GM23248 (cell line): ENCODE measurements at regions not wholly inside any gene's neighbourhood (a gene's known extent, or its start where the extent isn't known, plus 50 kb on each side); places are given as distances from the start of the nearest gene placed in this dataset.
"Not testable (repeated sequence)": the region's sequence is repeated elsewhere in the genome, so short reads cannot be mapped to it uniquely, and the experiment has no call there.

Source experiments
- DNase-seq: peaks from one replicate; pipeline ENCODE4 v3.0.0-alpha.2; 2015
- H2AFZ ChIP-seq: fragments of 200-600 bp; sonication (generic); 2 replicates; pipeline ENCODE4 v1.6.1; 2016; ENCODE audit warnings: antibody characterized with exemption
- H3F3A ChIP-seq: fragments of 200-600 bp; sonication (generic); 2 replicates; pipeline ENCODE4 v1.6.1; 2016; ENCODE audit warnings: mild to moderate bottlenecking, antibody characterized with exemption, mixed run types; ENCODE audit not compliant: insufficient read depth
- H3K27ac ChIP-seq: fragments of 200-600 bp; sonication (generic); 2 replicates; pipeline ENCODE4 v1.5.1; 2016; ENCODE audit warnings: mild to moderate bottlenecking
- H3K27me3 ChIP-seq: fragments of 200-600 bp; sonication (generic); replicated peaks from 2 replicates; pipeline ENCODE4 v1.6.1; 2016; ENCODE audit warnings: mild to moderate bottlenecking; ENCODE audit not compliant: insufficient read depth
- H3K36me3 ChIP-seq: fragments of 200-600 bp; sonication (generic); 2 replicates; pipeline ENCODE4 v1.6.1; 2016; ENCODE audit warnings: low read depth, mild to moderate bottlenecking
- H3K4me1 ChIP-seq: fragments of 200-600 bp; sonication (generic); 2 replicates; pipeline ENCODE4 v1.6.1; 2016; ENCODE audit warnings: mild to moderate bottlenecking; ENCODE audit not compliant: insufficient read depth
- H3K4me2 ChIP-seq: fragments of 200-600 bp; sonication (generic); one replicate; pipeline ENCODE4 v1.6.1; 2016; ENCODE audit warnings: mild to moderate bottlenecking; ENCODE audit not compliant: unreplicated experiment
- H3K4me3 ChIP-seq: fragments of 200-600 bp; sonication (generic); 2 replicates; pipeline ENCODE4 v1.5.1; 2016; ENCODE audit warnings: mild to moderate bottlenecking
- H3K79me2 ChIP-seq: fragments of 200-600 bp; sonication (generic); 2 replicates; pipeline ENCODE4 v1.6.1; 2016; ENCODE audit warnings: mild to moderate bottlenecking; ENCODE audit not compliant: insufficient read depth
- H3K9ac ChIP-seq: fragments of 200-600 bp; sonication (generic); 2 replicates; pipeline ENCODE4 v1.6.1; 2016; ENCODE audit warnings: mild to moderate bottlenecking
- H3K9me2 ChIP-seq: fragments of 200-600 bp; sonication (generic); 2 replicates; pipeline ENCODE4 v1.6.1; 2016; ENCODE audit warnings: mixed run types, mild to moderate bottlenecking, moderate library complexity; ENCODE audit not compliant: insufficient read depth
- H3K9me3 ChIP-seq: fragments of 200-600 bp; sonication (generic); one replicate; pipeline ENCODE4 v1.6.1; 2017; ENCODE audit warnings: low read depth
- H4K20me1 ChIP-seq: fragments of 200-600 bp; sonication (generic); 2 replicates; pipeline ENCODE4 v1.6.0; 2016; ENCODE audit not compliant: insufficient read depth
- EZH2 ChIP-seq: fragments of 200-600 bp; sonication (generic); IDR thresholded peaks from 2 replicates; pipeline ENCODE4 v1.6.1; 2018; ENCODE audit warnings: antibody characterized with exemption, mild to moderate bottlenecking; ENCODE audit not compliant: insufficient read depth, poor library complexity, severe bottlenecking
- EZH2phosphoT487 ChIP-seq: fragments of 200-600 bp; sonication (generic); IDR thresholded peaks from 2 replicates; pipeline ENCODE4 v1.6.1; 2018; ENCODE audit warnings: antibody characterized with exemption, moderate library complexity, mild to moderate bottlenecking, low read depth; ENCODE audit not compliant: insufficient read depth
- WGBS, 2 experiments: methylation state at CpG; one replicate each; pipeline ENCODE4 v1.1.6; 2015 to 2017; ENCODE audit warnings: low lambda C conversion rate in 2 of 2, low coverage in 1 of 2; ENCODE audit errors: missing lambda C conversion rate in 2 of 2; 5-methylcytosine and 5-hydroxymethylcytosine counted together
- in situ Hi-C: fragments of 300-500 bp; cut with MboI; formaldehyde crosslinking; loops from 2 replicates; pipeline ENCODE4 v1.15.0; 2020

DNA sequence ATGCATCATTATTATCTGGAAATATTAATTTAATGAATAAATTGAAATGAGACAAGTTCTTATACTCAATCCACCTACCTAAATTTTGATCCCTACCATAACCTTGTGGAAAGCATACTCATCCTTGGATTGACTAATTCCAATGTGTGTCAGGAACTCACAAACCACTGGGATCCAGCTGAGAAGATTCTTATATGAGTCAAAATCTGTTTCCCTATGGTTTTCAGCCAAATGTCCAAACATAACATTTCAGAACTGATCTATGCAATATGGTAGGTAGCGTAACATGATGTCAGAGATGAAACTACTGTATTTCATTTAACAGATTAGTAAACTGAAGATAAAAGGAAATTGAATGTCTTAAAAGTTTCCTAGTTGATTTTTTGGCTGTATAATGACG, 250.0 kb downstream of the PLOD2 start:
- no peak overlapping the region for H3K4me2 ChIP-seq
- no peak for TF ChIP-seq EZH2
- TF ChIP-seq EZH2phosphoT487: no peak
- 36 to 37% methylated on average over 2 of the region's 2 CpGs for WGBS, 2 experiments
- no peaks in the 10 kb centered on the region for H4K20me1 ChIP-seq
- no peaks in the 10 kb centered on the region for H3K79me2 ChIP-seq
- in situ Hi-C loops: no loop called here
- no peaks in the 10 kb centered on the region for H3K9me3 ChIP-seq
- no peaks in the 10 kb centered on the region for H3K36me3 ChIP-seq
- no peak overlapping the region for H3K4me3 ChIP-seq
- no peak overlapping the region for H3K27ac ChIP-seq
- DNase-seq: peak; percentile 20
- no peaks in the 10 kb centered on the region for H3K27me3 ChIP-seq
- H2AFZ ChIP-seq: no peak overlapping the region
- no peaks in the 10 kb centered on the region for H3F3A ChIP-seq
- H3K9ac ChIP-seq: no peak overlapping the region
- no peaks in the 10 kb centered on the region for H3K4me1 ChIP-seq
- H3K9me2 ChIP-seq: no peaks in the 10 kb centered on the region

DNA sequence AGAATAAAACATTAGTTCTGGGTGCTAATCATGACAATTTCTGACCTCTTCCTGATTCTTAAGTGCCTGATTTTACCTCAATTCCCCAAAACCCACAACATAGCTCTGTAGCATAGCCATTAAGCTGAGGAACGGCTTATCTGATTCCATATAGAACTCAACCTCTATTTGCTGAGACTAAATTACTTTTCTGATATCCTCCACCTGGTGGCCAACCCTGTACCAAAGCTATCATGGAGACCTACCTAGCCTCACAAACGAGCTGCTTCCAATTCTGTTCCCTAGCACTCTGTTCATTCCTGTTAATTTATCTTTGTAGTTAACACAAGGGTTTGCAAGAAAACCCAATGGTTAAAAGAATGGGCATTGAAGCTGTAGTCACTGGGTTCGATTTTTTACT, 245.2 kb downstream of the PLOD2 start:
- Histone ChIP-seq H3K36me3 (no peaks in the 10 kb centered on the region), H3K9ac (no peak overlapping the region), H3K4me1 (no peaks in the 10 kb centered on the region), H4K20me1 (no peaks in the 10 kb centered on the region), H3F3A (no peaks in the 10 kb centered on the region), H2AFZ (no peak overlapping the region), H3K4me3 (no peak overlapping the region), H3K4me2 (no peak overlapping the region), H3K79me2 (no peaks in the 10 kb centered on the region), H3K9me3 (no peaks in the 10 kb centered on the region), H3K27ac (no peak overlapping the region), H3K9me2 (no peaks in the 10 kb centered on the region), H3K27me3 (no peaks in the 10 kb centered on the region)
- in situ Hi-C loops: no loop called here
- no peak for TF ChIP-seq EZH2phosphoT487
- TF ChIP-seq EZH2: no peak
- 23 to 35% methylated on average over 3 of the region's 3 CpGs for WGBS, 2 experiments
- DNase-seq: no peak

DNA sequence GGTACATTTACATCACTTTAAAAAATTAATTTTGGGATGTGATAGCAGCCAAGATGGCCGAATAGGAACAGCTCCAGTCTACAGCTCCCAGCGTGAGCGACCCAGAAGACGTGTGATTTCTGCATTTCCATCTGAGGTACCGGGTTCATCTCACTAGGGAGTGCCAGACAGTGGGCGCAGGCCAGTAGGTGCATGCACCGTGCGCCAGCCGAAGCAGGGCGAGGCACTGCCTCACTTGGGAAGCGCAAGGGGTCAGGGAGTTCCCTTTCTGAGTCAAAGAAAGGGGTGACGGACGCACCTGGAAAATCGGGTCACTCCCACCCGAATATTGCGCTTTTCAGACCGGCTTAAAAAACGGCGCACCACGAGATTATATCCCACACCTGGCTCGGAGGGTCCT, 233.2 kb downstream of the PLOD2 start:
- DNase-seq, H3F3A ChIP-seq, H3K4me1 ChIP-seq, H3K4me2 ChIP-seq, H2AFZ ChIP-seq, H3K27ac ChIP-seq, H3K79me2 ChIP-seq, H3K9me2 ChIP-seq, H3K27me3 ChIP-seq, H3K36me3 ChIP-seq, H3K9ac ChIP-seq, H3K9me3 ChIP-seq, H3K4me3 ChIP-seq, in situ Hi-C loops, H4K20me1 ChIP-seq: not testable (repeated sequence)
- WGBS, 2 experiments: 82 to 84% methylated on average over 14 to 17 of the region's 21 CpGs

DNA sequence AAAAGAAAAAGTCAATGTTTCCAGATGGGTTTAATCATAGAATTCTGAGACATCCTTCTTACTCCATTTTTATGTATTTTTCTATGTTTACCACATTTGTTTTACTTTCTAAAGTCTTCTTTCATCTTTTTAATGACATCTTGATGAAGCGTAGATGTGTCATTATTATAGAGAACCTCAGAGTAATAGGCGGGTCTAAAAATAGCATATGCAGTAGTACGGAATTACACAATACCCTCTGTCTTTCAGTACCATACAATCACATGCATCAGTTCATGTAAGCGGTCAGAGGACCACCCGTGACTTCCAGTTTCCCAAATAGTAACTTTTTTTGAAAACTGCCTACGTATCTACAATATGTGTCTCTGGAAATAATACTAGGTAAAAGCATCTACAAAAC, 224.0 kb downstream of the PLOD2 start:
- H3K27ac ChIP-seq: no peak overlapping the region
- in situ Hi-C loops: no loop called here
- no peaks in the 10 kb centered on the region for H3K79me2 ChIP-seq
- no peaks in the 10 kb centered on the region for H3K9me3 ChIP-seq
- H3K4me2 ChIP-seq: no peak overlapping the region
- H3K27me3 ChIP-seq: no peaks in the 10 kb centered on the region
- no peak overlapping the region for H3K9ac ChIP-seq
- WGBS, 2 experiments: 26% methylated on average over 6 of the region's 6 CpGs
- H3K4me3 ChIP-seq: no peak overlapping the region
- H4K20me1 ChIP-seq: no peaks in the 10 kb centered on the region
- H3K9me2 ChIP-seq: no peaks in the 10 kb centered on the region; the same call in 1 of the 2 replicates
- no peak overlapping the region for H2AFZ ChIP-seq
- DNase-seq: peak; percentile 72
- TF ChIP-seq EZH2 (no peak), EZH2phosphoT487 (no peak)
- no peaks in the 10 kb centered on the region for H3K36me3 ChIP-seq
- H3F3A ChIP-seq: peaks cover 15% of the 10 kb centered on the region; the same call in 1 of the 2 replicates
- peaks cover 11% of the 10 kb centered on the region for H3K4me1 ChIP-seq

DNA sequence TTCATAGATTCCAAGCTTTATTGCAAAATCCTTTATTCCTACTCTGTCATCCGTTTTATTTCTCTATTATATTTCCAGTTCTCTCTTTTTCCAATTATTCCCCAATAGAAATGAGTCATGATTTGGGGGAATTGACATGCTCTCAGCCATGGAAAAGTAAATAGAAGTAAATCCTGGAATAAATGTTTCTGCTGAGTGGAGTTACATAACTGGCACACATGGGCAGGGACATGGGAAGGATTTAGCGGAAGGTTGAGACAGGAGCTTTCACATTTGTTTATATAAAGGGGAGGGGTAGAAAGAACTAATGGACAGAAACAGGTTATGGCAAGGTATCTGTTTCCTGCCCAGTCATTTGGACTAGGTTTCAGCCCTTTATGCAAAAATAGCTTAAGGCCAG, 221.6 kb downstream of the PLOD2 start:
- H3K36me3 ChIP-seq: no peaks in the 10 kb centered on the region
- no peaks in the 10 kb centered on the region; the same call in 1 of the 2 replicates for H3K9me2 ChIP-seq
- H3K4me3 ChIP-seq: no peak overlapping the region
- no peak overlapping the region for H3K4me2 ChIP-seq
- peaks cover 15% of the 10 kb centered on the region; the same call in 1 of the 2 replicates for H3F3A ChIP-seq
- peaks cover 16% of the 10 kb centered on the region for H3K4me1 ChIP-seq
- no peaks in the 10 kb centered on the region for H3K27me3 ChIP-seq
- no peak overlapping the region for H2AFZ ChIP-seq
- no peak overlapping the region for H3K27ac ChIP-seq
- in situ Hi-C loops: no loop called here
- DNase-seq: no peak
- 54 to 64% methylated on average over 2 of the region's 2 CpGs for WGBS, 2 experiments
- TF ChIP-seq EZH2 (no peak), EZH2phosphoT487 (no peak)
- no peaks in the 10 kb centered on the region for H3K79me2 ChIP-seq
- H3K9ac ChIP-seq: no peak overlapping the region
- H3K9me3 ChIP-seq: no peaks in the 10 kb centered on the region
- H4K20me1 ChIP-seq: no peaks in the 10 kb centered on the region
